DND-41 (cell line): ENCODE measurements at regions not wholly inside any gene's neighbourhood (a gene's known extent, or its start where the extent isn't known, plus 50 kb on each side); places are given as distances from the start of the nearest gene placed in this dataset.

Source experiments
- ATAC-seq: fragments of 200-7000 bp; cut with Tn5 transposase; 3 replicates; pipeline ENCODE4 v1.9.1; 2021; ENCODE audit warnings: low read depth; ENCODE audit not compliant: insufficient read depth
- DNase-seq: peaks from one replicate; pipeline ENCODE4 v3.0.0-alpha.2; 2020
- H2AFZ ChIP-seq: 2 replicates; pipeline ENCODE4 v1.6.0; 2012; ENCODE audit warnings: low read depth, low read length
- H3K27ac ChIP-seq: 2 replicates; pipeline ENCODE4 v1.5.1; 2012; ENCODE audit warnings: low read length, inconsistent platforms
- H3K27me3 ChIP-seq: fragments of 200-600 bp; sonication (generic); 2 replicates; pipeline ENCODE4 v1.6.0; 2012; ENCODE audit warnings: low read length, mild to moderate bottlenecking, inconsistent platforms; ENCODE audit not compliant: insufficient read depth, poor library complexity
- H3K36me3 ChIP-seq: 2 replicates; pipeline ENCODE4 v1.5.1; 2012; ENCODE audit warnings: low read length, inconsistent platforms; ENCODE audit not compliant: insufficient read depth
- H3K4me1 ChIP-seq: 2 replicates; pipeline ENCODE4 v1.5.1; 2012; ENCODE audit warnings: mild to moderate bottlenecking, low read length; ENCODE audit not compliant: insufficient read depth
- H3K4me2 ChIP-seq: 2 replicates; pipeline ENCODE4 v1.6.0; 2012; ENCODE audit warnings: mild to moderate bottlenecking, moderate library complexity, low read length, inconsistent platforms; ENCODE audit not compliant: insufficient read depth
- H3K4me3 ChIP-seq, 2 experiments: fragments of 200-600 bp in 1 of 2; shearing (Covaris generic) in 1 of 2; 2 replicates each; pipeline ENCODE4 v1.5.1; 2012 to 2016; ENCODE audit warnings: inconsistent platforms in 2 of 2, low read length in 2 of 2, mild to moderate bottlenecking in 2 of 2, low read depth in 1 of 2, moderate library complexity in 1 of 2
- H3K79me2 ChIP-seq: 2 replicates; pipeline ENCODE4 v1.6.0; 2012; ENCODE audit warnings: low read length, inconsistent platforms; ENCODE audit not compliant: insufficient read depth
- H3K9ac ChIP-seq: 2 replicates; pipeline ENCODE4 v1.6.0; 2012; ENCODE audit warnings: low read depth, mild to moderate bottlenecking, inconsistent platforms, low read length, moderate library complexity
- H3K9me3 ChIP-seq: 2 replicates; pipeline ENCODE4 v1.5.1; 2012; ENCODE audit warnings: low read length, moderate library complexity, mild to moderate bottlenecking, inconsistent platforms; ENCODE audit not compliant: insufficient read depth, severe bottlenecking
- H4K20me1 ChIP-seq: 2 replicates; pipeline ENCODE4 v1.6.0; 2012; ENCODE audit warnings: low read length; ENCODE audit not compliant: insufficient read depth
- EZH2 ChIP-seq: IDR thresholded peaks from 3 replicates; pipeline ENCODE4 v1.6.1; 2012; ENCODE audit warnings: borderline replicate concordance, low read depth, mild to moderate bottlenecking, moderate library complexity, low read length, inconsistent platforms; ENCODE audit not compliant: severe bottlenecking
- TF ChIP-seq, protein P1 (sequence below): IDR thresholded peaks from 2 replicates; pipeline ENCODE4 v1.5.1; 2012; ENCODE audit warnings: borderline replicate concordance, low read length, moderate library complexity, mild to moderate bottlenecking; ENCODE audit not compliant: poor library complexity, severe bottlenecking; ENCODE audit errors: extremely low read depth

DNA sequence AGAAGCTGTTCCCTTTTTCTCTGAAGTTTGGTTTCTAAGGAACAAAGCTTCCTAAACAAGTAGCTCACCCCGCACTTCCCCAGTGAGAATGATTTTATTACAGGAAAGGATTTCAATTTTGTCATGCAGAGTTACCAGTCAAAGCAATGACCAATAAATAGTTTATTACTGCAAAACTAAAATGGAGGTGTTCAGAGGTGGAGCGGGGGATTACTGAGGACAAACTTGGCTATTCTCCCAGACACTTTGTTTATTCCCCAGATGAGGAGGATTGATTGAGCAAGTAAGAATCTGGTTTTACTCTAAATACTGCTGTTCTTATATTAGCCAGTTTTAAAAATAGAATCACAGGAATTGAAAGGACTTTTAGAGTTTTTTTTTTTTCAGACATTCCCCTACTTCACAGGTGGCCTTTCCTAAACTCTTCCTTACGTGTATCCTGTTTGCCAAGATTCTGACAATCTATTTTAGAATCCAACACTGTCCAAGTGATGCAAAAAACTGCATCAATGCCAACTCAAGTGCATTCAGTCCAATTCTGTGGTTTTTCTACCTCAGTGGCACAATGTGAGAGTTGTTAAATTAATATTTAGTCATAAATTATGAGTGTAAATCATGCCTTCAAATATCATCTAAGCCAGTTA, 136.1 kb downstream of the TNFSF18 start:
- DNase-seq (no peak), ATAC-seq (no peak)
- Histone ChIP-seq H3K27ac (no peak overlapping the region), H3K9ac (no peak overlapping the region), H3K79me2 (no peaks in the 10 kb centered on the region), H3K4me3 (no peak overlapping the region), H3K9me3 (peaks cover 23% of the 10 kb centered on the region), H3K27me3 (no peaks in the 10 kb centered on the region), H4K20me1 (no peaks in the 10 kb centered on the region), H2AFZ (no peak overlapping the region), H3K4me1 (no peaks in the 10 kb centered on the region), H3K36me3 (peaks cover 5% of the 10 kb centered on the region; the same call in 1 of the 2 replicates), H3K4me2 (no peak overlapping the region)
- no peak for TF ChIP-seq EZH2
- TF ChIP-seq, protein P1, sequence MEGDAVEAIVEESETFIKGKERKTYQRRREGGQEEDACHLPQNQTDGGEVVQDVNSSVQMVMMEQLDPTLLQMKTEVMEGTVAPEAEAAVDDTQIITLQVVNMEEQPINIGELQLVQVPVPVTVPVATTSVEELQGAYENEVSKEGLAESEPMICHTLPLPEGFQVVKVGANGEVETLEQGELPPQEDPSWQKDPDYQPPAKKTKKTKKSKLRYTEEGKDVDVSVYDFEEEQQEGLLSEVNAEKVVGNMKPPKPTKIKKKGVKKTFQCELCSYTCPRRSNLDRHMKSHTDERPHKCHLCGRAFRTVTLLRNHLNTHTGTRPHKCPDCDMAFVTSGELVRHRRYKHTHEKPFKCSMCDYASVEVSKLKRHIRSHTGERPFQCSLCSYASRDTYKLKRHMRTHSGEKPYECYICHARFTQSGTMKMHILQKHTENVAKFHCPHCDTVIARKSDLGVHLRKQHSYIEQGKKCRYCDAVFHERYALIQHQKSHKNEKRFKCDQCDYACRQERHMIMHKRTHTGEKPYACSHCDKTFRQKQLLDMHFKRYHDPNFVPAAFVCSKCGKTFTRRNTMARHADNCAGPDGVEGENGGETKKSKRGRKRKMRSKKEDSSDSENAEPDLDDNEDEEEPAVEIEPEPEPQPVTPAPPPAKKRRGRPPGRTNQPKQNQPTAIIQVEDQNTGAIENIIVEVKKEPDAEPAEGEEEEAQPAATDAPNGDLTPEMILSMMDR = no peak

DNA sequence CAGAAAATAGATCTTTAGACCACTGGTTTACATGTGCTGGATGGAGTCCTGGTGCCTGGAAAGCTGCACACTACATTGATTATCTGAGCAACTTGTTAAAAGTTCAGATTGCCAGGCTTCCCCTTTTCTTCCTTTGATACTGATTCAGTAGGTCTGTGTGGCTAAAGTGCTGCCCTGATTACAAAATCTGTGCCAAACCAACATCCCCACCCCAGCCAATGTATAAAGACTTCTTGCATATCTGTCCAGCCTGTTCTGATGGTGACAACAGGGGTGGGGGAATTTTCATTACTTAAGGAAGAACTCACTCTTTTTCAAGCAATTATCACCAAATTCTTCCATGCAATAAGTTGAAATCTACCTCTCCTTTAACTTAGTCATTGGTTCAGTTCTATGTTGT, 135.5 kb downstream of the TNFSF18 start:
- Histone ChIP-seq H3K27ac (no peak overlapping the region), H3K4me2 (no peak overlapping the region), H3K4me1 (no peaks in the 10 kb centered on the region), H3K27me3 (no peaks in the 10 kb centered on the region), H3K9ac (no peak overlapping the region), H3K79me2 (no peaks in the 10 kb centered on the region), H3K4me3 (no peak overlapping the region), H4K20me1 (no peaks in the 10 kb centered on the region), H3K36me3 (peaks cover 5% of the 10 kb centered on the region; the same call in 1 of the 2 replicates), H3K9me3 (peaks cover 23% of the 10 kb centered on the region), H2AFZ (no peak overlapping the region)
- TF ChIP-seq, protein P1 = no peak
- TF ChIP-seq EZH2 = no peak
- DNase-seq = no peak
- no peak for ATAC-seq

DNA sequence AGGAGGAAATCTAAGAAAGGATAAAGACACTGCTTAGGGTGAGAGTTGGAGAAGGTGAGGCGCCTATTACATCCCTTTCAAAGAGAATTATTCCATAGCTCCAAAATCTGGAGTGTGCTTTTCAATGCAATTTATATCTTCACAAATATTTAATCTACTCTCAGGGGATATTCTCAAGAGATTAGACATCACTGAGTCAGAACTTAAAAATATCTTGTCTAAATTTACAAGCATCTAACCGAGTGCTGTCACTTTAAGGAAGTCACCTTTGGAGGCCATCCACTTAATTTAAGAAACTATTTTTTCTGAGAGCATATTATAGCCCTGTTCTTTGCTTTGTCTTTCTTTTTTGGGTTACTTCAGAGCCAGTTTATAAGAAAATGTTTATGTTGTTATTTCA, 134.6 kb downstream of the TNFSF18 start:
- DNase-seq (no peak), ATAC-seq (no peak)
- TF ChIP-seq, protein P1 = no peak
- H3K4me2 ChIP-seq = no peak overlapping the region
- H3K79me2 ChIP-seq = no peaks in the 10 kb centered on the region
- peaks cover 23% of the 10 kb centered on the region for H3K9me3 ChIP-seq
- no peak overlapping the region for H3K9ac ChIP-seq
- no peak overlapping the region for H3K27ac ChIP-seq
- no peaks in the 10 kb centered on the region for H4K20me1 ChIP-seq
- no peaks in the 10 kb centered on the region for H3K27me3 ChIP-seq
- no peak overlapping the region for H2AFZ ChIP-seq
- no peak overlapping the region for H3K4me3 ChIP-seq
- H3K36me3 ChIP-seq = peaks cover 5% of the 10 kb centered on the region; the same call in 1 of the 2 replicates
- no peaks in the 10 kb centered on the region for H3K4me1 ChIP-seq
